ENCODE measurements at regions not wholly inside any gene's neighbourhood (a gene's known extent, or its start where the extent isn't known, plus 50 kb on each side); places are given as distances from the start of the nearest gene placed in this dataset.

DNA sequence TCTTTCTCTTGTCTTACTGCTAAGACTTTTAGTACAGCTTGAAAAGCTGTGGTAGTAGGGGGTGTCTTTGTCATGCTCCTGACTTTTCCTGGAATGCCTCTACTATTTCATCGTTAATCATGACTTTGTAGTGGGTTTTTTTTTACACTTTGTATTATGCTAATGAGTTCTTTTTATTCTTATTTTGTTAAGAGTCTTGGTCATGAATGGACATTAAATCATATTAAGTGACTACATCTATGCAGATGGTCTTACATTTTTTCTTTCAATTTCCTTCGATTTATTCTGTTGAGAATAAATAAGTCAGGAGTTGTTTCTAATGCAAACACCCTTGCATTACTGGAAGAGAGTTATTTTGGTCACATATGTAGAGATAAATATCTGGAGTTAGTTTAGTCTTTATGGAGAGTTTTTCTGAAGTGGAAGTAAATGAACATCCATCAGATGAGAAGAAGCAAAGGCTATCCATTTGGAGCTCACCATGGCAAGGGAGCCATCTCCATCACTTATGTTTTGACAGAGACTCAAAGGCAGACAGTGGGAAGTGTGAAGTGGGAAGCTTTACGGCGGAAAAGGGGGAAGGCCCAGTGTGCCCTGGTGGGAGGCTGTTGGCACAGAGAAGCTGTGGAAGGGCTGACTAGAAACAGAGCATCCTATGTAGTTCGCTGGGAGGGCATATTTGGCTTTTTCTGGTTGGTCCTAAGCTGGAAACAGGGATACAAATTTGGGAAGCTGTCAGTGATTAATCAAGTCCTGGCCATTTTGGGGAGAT is 73.1 kb upstream of the PRR23E start:
- TF ChIP-seq, protein P1, sequence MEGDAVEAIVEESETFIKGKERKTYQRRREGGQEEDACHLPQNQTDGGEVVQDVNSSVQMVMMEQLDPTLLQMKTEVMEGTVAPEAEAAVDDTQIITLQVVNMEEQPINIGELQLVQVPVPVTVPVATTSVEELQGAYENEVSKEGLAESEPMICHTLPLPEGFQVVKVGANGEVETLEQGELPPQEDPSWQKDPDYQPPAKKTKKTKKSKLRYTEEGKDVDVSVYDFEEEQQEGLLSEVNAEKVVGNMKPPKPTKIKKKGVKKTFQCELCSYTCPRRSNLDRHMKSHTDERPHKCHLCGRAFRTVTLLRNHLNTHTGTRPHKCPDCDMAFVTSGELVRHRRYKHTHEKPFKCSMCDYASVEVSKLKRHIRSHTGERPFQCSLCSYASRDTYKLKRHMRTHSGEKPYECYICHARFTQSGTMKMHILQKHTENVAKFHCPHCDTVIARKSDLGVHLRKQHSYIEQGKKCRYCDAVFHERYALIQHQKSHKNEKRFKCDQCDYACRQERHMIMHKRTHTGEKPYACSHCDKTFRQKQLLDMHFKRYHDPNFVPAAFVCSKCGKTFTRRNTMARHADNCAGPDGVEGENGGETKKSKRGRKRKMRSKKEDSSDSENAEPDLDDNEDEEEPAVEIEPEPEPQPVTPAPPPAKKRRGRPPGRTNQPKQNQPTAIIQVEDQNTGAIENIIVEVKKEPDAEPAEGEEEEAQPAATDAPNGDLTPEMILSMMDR (IDR thresholded peaks at IDR 0.05; ENCODE audit: insufficient read depth, low read length, missing control alignments) = no peak
- no peak overlapping the region for H3K4me3 ChIP-seq (ENCODE audit: low read depth, low read length)
- ChIA-PET CTCF (no interaction called here), POLR2A (no interaction called here)
- DNase-seq (ENCODE audit: low read depth, low spot score) = no peak

DNA sequence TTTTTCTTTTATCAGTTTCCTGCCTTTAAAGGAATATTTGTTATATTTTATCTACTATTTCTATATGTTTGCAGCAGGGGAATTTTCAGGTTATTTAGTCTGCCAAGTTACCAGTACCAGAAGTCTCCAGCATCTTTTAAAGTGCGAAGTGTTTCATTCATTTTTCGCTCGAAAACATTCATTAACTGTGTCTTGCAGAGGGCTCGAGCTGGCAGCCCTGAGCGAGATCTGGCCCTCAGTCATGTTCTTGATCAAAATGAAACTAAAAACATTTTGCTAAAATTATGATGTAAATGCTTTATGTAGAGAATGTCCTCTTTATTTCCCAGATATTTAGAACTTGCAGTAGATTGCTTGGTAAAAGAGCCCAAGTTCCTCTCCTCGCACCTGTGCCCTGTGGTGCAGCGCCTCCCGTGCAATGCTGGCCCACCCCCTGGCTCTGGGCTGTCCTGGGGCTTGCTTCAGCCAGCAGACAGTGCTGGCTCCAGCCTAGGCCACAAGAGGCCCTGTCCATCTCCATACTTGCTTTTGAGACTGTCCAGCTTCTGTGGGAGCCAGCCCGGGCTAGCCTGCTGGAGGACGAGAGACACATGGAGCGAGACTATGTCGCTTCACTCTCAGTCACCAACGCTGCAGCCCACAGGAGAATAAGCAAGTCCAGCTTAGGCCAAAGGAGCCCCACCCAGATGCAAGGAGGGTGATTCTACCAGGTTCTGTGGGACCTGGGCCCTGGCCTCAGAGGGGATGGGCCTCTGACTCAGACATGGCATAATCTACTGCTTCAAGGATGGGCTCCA is 71.9 kb upstream of the PRR23E start:
- no peak for DNase-seq (ENCODE audit: low read depth, low spot score)
- TF ChIP-seq, protein P1 (IDR thresholded peaks at IDR 0.05; ENCODE audit: insufficient read depth, low read length, missing control alignments) = no peak
- H3K4me3 ChIP-seq (ENCODE audit: low read depth, low read length) = no peak overlapping the region
- ChIA-PET CTCF (interaction anchor here (1.8 kb wide), 1 partner anchor 10 kb away, joined by 4 read pairs; no protein-coding TSS in a partner anchor), POLR2A (no interaction called here)

DNA sequence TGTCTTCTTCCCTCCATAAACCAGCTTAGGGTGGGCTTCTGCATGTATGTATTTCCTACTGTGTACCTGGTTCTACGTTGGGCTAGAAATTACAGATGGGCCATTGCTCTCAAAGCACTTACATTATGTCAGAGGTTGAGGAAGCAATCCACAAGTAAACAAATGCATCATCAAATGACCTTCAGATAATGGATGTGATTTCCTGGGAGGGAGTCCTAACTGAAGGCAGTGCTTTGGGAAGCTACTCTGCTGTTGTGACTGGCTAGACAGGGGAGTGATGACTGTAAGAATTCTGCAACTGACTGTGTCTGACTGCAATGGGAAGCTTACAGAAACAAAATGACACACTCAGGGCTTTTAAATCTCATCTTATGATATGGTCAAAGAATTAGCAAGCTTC is 71.0 kb upstream of the PRR23E start:
- TF ChIP-seq, protein P1 (IDR thresholded peaks at IDR 0.05; ENCODE audit: insufficient read depth, low read length, missing control alignments) = no peak
- ChIA-PET POLR2A (no interaction called here), CTCF (interaction anchor here (0.6 to 1.8 kb wide), 3 partner anchors 10 to 82 kb away, joined by 3 to 4 read pairs (median 3); no protein-coding TSS in a partner anchor)
- no peak for DNase-seq (ENCODE audit: low read depth, low spot score)
- H3K4me3 ChIP-seq (ENCODE audit: low read depth, low read length) = no peak overlapping the region

DNA sequence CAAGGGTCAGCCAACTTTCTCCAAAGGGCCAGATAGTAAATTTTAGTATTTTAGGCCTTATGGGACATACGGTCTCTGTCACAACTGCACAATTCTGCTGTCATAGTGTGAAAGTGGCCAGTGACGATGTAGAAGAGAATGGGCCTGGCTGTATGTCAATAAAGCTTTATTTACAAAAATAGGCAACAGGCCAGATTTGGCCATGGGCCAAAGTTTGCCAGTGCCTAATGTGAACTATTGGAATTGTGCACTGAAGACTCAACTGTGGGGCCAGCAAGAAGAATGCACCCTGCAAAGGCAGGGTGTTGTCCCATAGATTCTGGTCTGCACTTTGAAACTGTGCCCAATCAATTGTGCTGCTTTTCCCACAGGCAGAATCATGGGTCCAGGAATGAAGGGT is 69.4 kb upstream of the PRR23E start:
- TF ChIP-seq, protein P1 (IDR thresholded peaks at IDR 0.05; ENCODE audit: insufficient read depth, low read length, missing control alignments) = no peak
- ChIA-PET POLR2A (no interaction called here), CTCF (interaction anchor here (0.9 kb wide), 1 partner anchor 10 kb away, joined by 3 read pairs; no protein-coding TSS in a partner anchor)
- H3K4me3 ChIP-seq (ENCODE audit: low read depth, low read length) = no peak overlapping the region
- no peak for DNase-seq (ENCODE audit: low read depth, low spot score)

DNA sequence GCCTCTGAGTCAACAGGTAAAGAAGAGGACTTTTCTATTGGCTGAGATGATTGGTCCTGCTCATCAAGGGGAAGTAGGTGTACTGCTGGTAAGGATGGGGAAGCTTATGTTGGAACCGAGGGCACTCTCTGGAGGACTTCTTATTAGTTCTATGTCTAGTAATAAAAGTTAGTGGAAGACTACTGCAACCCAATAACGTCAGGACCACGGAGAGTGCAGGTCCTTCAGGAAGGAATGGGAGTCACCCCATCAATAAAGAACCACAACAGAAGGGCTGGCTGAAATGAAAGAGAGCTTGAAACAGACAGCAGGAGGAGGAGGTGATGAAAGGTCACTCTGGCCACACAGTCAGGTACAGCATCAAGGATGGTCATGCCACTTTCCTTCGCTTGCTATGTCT is 68.8 kb upstream of the PRR23E start:
- no peak overlapping the region for H3K4me3 ChIP-seq (ENCODE audit: low read depth, low read length)
- TF ChIP-seq, protein P1 (IDR thresholded peaks at IDR 0.05; ENCODE audit: insufficient read depth, low read length, missing control alignments) = no peak
- no peak for DNase-seq (ENCODE audit: low read depth, low spot score)
- ChIA-PET CTCF (no interaction called here), POLR2A (no interaction called here)

Data from AG04449 (cell line).